ENCODE measurements at regions not wholly inside any gene's neighbourhood (a gene's known extent, or its start where the extent isn't known, plus 50 kb on each side); places are given as distances from the start of the nearest gene placed in this dataset.

DNA sequence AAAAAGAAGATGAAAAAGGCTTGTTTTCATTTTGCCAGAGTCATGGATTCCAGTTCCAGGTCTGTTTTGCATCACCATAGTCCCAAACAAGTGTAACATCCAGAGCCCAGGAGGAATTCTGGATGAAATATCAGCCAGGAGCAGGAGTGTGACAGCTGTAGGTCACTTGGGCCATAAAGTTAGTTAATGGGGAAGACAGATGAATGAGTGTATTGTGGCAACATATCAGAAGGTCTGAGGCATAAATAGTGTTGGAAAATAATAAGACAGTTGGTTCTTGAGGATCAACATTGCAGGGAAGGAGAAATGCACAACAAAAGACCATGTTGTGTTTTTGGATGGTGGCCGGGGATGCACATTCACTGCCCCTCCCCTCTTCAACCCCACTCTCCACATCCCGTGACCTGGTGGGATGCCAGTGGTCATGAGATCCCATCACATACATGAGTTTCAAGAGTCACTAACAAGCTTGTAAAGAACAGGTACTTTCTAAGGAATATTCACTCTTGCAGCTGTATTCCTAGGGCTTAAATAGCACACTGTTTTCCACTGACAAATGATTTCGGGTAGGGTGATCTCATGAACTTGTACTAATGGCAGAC lies 83.1 kb upstream of the IGFBP7 start:
- ChIA-PET POLR2A (no interaction called here), SMC1A (ENCODE audit: uncharacterized antibody, unreplicated experiment) (interaction anchor here (1.0 to 2.4 kb wide), 2 partner anchors 8 to 30 kb away, joined by 4 to 8 read pairs; no protein-coding TSS in a partner anchor)
- TF ChIP-seq ESRRA (IDR thresholded peaks at IDR 0.05; ENCODE audit: low read length) (no peak), MTA2 (IDR thresholded peaks at IDR 0.05; ENCODE audit: low read depth) (no peak), PAX8 (IDR thresholded peaks at IDR 0.05) (no peak)
- TF ChIP-seq, protein P1, sequence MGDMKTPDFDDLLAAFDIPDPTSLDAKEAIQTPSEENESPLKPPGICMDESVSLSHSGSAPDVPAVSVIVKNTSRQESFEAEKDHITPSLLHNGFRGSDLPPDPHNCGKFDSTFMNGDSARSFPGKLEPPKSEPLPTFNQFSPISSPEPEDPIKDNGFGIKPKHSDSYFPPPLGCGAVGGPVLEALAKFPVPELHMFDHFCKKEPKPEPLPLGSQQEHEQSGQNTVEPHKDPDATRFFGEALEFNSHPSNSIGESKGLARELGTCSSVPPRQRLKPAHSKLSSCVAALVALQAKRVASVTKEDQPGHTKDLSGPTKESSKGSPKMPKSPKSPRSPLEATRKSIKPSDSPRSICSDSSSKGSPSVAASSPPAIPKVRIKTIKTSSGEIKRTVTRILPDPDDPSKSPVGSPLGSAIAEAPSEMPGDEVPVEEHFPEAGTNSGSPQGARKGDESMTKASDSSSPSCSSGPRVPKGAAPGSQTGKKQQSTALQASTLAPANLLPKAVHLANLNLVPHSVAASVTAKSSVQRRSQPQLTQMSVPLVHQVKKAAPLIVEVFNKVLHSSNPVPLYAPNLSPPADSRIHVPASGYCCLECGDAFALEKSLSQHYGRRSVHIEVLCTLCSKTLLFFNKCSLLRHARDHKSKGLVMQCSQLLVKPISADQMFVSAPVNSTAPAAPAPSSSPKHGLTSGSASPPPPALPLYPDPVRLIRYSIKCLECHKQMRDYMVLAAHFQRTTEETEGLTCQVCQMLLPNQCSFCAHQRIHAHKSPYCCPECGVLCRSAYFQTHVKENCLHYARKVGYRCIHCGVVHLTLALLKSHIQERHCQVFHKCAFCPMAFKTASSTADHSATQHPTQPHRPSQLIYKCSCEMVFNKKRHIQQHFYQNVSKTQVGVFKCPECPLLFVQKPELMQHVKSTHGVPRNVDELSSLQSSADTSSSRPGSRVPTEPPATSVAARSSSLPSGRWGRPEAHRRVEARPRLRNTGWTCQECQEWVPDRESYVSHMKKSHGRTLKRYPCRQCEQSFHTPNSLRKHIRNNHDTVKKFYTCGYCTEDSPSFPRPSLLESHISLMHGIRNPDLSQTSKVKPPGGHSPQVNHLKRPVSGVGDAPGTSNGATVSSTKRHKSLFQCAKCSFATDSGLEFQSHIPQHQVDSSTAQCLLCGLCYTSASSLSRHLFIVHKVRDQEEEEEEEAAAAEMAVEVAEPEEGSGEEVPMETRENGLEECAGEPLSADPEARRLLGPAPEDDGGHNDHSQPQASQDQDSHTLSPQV (IDR thresholded peaks at IDR 0.05): no peak

More for the DNA sequence above, 83.1 kb upstream of the IGFBP7 start:
- FAIRE-seq: no peak
- ChIA-PET RAD21 (ENCODE audit: unreplicated experiment) (no interaction called here), CTCF (interaction anchor here (2.3 to 2.5 kb wide), 2 partner anchors 26 to 29 kb away, joined by 8 read pairs; no protein-coding TSS in a partner anchor)
- H3K79me2 ChIP-seq (ENCODE audit: control insufficient read depth, insufficient read depth, low read length): no peaks in the 10 kb centered on the region
- H3K4me3 ChIP-seq: no peak overlapping the region
- H4K20me1 ChIP-seq (ENCODE audit: control insufficient read depth, insufficient read depth): peaks cover 3% of the 10 kb centered on the region; the same call in 1 of the 2 replicates
- no peaks in the 10 kb centered on the region; a peak in 1 of 4 replicates for H3K27me3 ChIP-seq (replicated peaks in 1 of 2; ENCODE audit: control insufficient read depth in 2 of 2, insufficient read depth in 2 of 2, low read length in 1 of 2)
- H3K36me3 ChIP-seq (ENCODE audit: control insufficient read depth in 2 of 2, insufficient read depth in 2 of 2, low read length in 1 of 2): no peaks in the 10 kb centered on the region
- H3K4me2 ChIP-seq (ENCODE audit: control insufficient read depth, insufficient read depth): no peak overlapping the region
- no peaks in the 10 kb centered on the region for H3K4me1 ChIP-seq (ENCODE audit: control insufficient read depth, insufficient read depth, low read length)
- no peaks in the 10 kb centered on the region for H3K9me3 ChIP-seq (replicated peaks; ENCODE audit: control insufficient read depth, insufficient read depth, low read length)
- no peak overlapping the region for H3K27ac ChIP-seq (ENCODE audit: control insufficient read depth, insufficient read depth)
- in situ Hi-C loops (cut with MboI) (no loop called here), intact Hi-C loops (cut with micrococcal nuclease; ENCODE audit: unreplicated experiment) (no loop called here)
- DNase-seq (ENCODE audit: low read depth, low spot score): no peak
- H3K9ac ChIP-seq (ENCODE audit: control insufficient read depth, insufficient read depth, low read length): no peak overlapping the region
- no TSS peak for BruUV-seq (replicated peaks)
- no peak overlapping the region for H2AFZ ChIP-seq (ENCODE audit: control insufficient read depth, low read depth, low read length)
- no peak for ATAC-seq
- WGBS (ENCODE audit: insufficient coverage, insufficient replicate concordance, low lambda C conversion rate, missing lambda C conversion rate): 22% methylated on average over 3 of the region's 3 CpGs

All from GM12878 (cell line).